SK-N-SH (cell line): ENCODE measurements at regions not wholly inside any gene's neighbourhood (a gene's known extent, or its start where the extent isn't known, plus 50 kb on each side); places are given as distances from the start of the nearest gene placed in this dataset.

ENCODE experiments used
- CTCF ChIA-PET: fragments of 300-600, 350-600 bp; formaldehyde crosslinking; extraction: SDS; loops from one replicate; lab custom pipeline; 2021; lab: Yijun Ruan, JAX
- POLR2A ChIA-PET: fragments of 350-600 bp; sonication (Branson Sonifier 250); formaldehyde crosslinking; extraction: SDS; loops from one replicate; lab custom pipeline; 2020; ENCODE audit warnings: antibody characterized with exemption, inconsistent platforms; lab: Yijun Ruan, JAX
- DNase-seq: peaks from one replicate; pipeline ENCODE4 v3.0.0; 2012
- H2AFZ ChIP-seq: fragments of 200-600 bp; sonication (generic); 2 replicates; pipeline ENCODE4 v1.8.1; 2016; ENCODE audit warnings: antibody characterized with exemption, mild to moderate bottlenecking, low read depth
- H3F3A ChIP-seq: fragments of 200-600 bp; sonication (generic); replicated peaks from 2 replicates; pipeline ENCODE3; 2016; ENCODE audit warnings: antibody characterized with exemption, mild to moderate bottlenecking; ENCODE audit not compliant: insufficient read depth
- H3K27ac ChIP-seq, 2 experiments: fragments of 200-500 bp in 1 of 2; fragments of 200-600 bp in 1 of 2; sonication (Bioruptor generic) in 1 of 2; sonication (generic), shearing (Covaris generic) in 1 of 2; 2 replicates each; pipeline versions ENCODE4 v1.5.1 to v1.6.1; 2014 to 2016; ENCODE audit warnings: low read depth in 2 of 2, inconsistent platforms in 1 of 2, low read length in 1 of 2, mild to moderate bottlenecking in 1 of 2, mixed read lengths in 1 of 2
- H3K27me3 ChIP-seq: fragments of 200-600 bp; sonication (generic), shearing (Covaris generic); 2 replicates; pipeline ENCODE4 v1.6.1; 2016; ENCODE audit warnings: mixed run types; ENCODE audit not compliant: insufficient read depth
- H3K36me3 ChIP-seq, 2 experiments: fragments of 200-500 bp in 1 of 2; fragments of 200-600 bp in 1 of 2; sonication (Bioruptor generic) in 1 of 2; sonication (generic) in 1 of 2; replicated peaks in 1 of 2; 2 replicates each; pipeline versions ENCODE3 to v1.5.1; 2014 to 2016; ENCODE audit warnings: low read length in 1 of 2, mild to moderate bottlenecking in 1 of 2; ENCODE audit not compliant: insufficient read depth in 2 of 2, control insufficient read depth in 1 of 2
- H3K4me1 ChIP-seq, 2 experiments: fragments of 200-500 bp in 1 of 2; fragments of 200-600 bp in 1 of 2; sonication (Bioruptor generic) in 1 of 2; sonication (generic), shearing (Covaris generic) in 1 of 2; 2 replicates each; pipeline versions ENCODE4 v1.5.1 to v1.6.1; 2014 to 2016; ENCODE audit warnings: low read depth in 1 of 2, low read length in 1 of 2, mixed run types in 1 of 2; ENCODE audit not compliant: insufficient read depth in 2 of 2, control insufficient read depth in 1 of 2
- H3K4me2 ChIP-seq: fragments of 200-600 bp; sonication (generic), shearing (Covaris generic); 2 replicates; pipeline ENCODE4 v1.6.1; 2017; ENCODE audit warnings: mixed run types
- H3K4me3 ChIP-seq, 2 experiments: fragments of 200-500 bp in 1 of 2; fragments of 200-600 bp in 1 of 2; sonication (Bioruptor generic) in 1 of 2; sonication (generic), shearing (Covaris generic) in 1 of 2; 2 replicates each; pipeline versions ENCODE4 v1.5.1 to v1.8.1; 2014 to 2016; ENCODE audit warnings: low read depth in 2 of 2, inconsistent platforms in 1 of 2, low read length in 1 of 2, mild to moderate bottlenecking in 1 of 2, mixed read lengths in 1 of 2, moderate library complexity in 1 of 2
- H3K79me2 ChIP-seq: fragments of 200-600 bp; sonication (generic); 2 replicates; pipeline ENCODE4 v1.8.1; 2017; ENCODE audit warnings: mild to moderate bottlenecking; ENCODE audit not compliant: insufficient read depth
- H3K9ac ChIP-seq: fragments of 200-600 bp; sonication (generic); 2 replicates; pipeline ENCODE4 v1.6.1; 2017; ENCODE audit warnings: mixed run types
- H3K9me2 ChIP-seq: fragments of 200-600 bp; sonication (generic); 2 replicates; pipeline ENCODE4 v1.6.1; 2017; ENCODE audit warnings: mixed run types
- H3K9me3 ChIP-seq: fragments of 200-600 bp; sonication (generic); 2 replicates; pipeline ENCODE4 v1.6.1; 2017; ENCODE audit warnings: mixed run types, mild to moderate bottlenecking, moderate library complexity
- H4K20me1 ChIP-seq: fragments of 200-600 bp; sonication (generic); 2 replicates; pipeline ENCODE4 v1.6.1; 2017; ENCODE audit warnings: mild to moderate bottlenecking, mixed run types; ENCODE audit not compliant: insufficient read depth
- ELF1 ChIP-seq: IDR thresholded peaks from 2 replicates; pipeline ENCODE4 v1.4.0; 2012
- FOSL2 ChIP-seq: IDR thresholded peaks from 2 replicates; pipeline ENCODE4 v1.4.0; 2012; ENCODE audit warnings: low read depth, mild to moderate bottlenecking, moderate library complexity, borderline replicate concordance
- FOXJ3 ChIP-seq: sonication (generic); formaldehyde crosslinking; IDR thresholded peaks from 2 replicates; pipeline ENCODE4 v1.5.1; 2020; ENCODE audit warnings: mild to moderate bottlenecking, missing genetic modification reagents
- GABPA ChIP-seq: IDR thresholded peaks from 2 replicates; pipeline ENCODE4 v1.4.0; 2012; ENCODE audit warnings: low read depth, mild to moderate bottlenecking
- GATA2 ChIP-seq: sonication (generic); formaldehyde crosslinking; IDR thresholded peaks from 2 replicates; pipeline ENCODE4 v1.5.0; 2020; ENCODE audit warnings: mild to moderate bottlenecking, missing genetic modification reagents
- IRF3 ChIP-seq: fragments of 150-350 bp; IDR thresholded peaks from 2 replicates; pipeline ENCODE4 v1.6.1; 2016; ENCODE audit warnings: mild to moderate bottlenecking, low read depth, low read length
- JUND ChIP-seq: IDR thresholded peaks from 2 replicates; pipeline ENCODE4 v1.4.0; 2012
- MAX ChIP-seq: IDR thresholded peaks from 2 replicates; pipeline ENCODE4 v1.4.0; 2012; ENCODE audit warnings: low read depth
- NRF1 ChIP-seq: IDR thresholded peaks from 2 replicates; pipeline ENCODE4 v1.6.1; 2012; ENCODE audit warnings: low read depth, mild to moderate bottlenecking, low read length
- PBX3 ChIP-seq: IDR thresholded peaks from 2 replicates; pipeline ENCODE4; 2012
- RCOR1 ChIP-seq: fragments of 150-350 bp; IDR thresholded peaks from 2 replicates; pipeline ENCODE4 v1.6.1; 2017; ENCODE audit warnings: antibody characterized with exemption, low read length
- RXRA ChIP-seq: IDR thresholded peaks from 2 replicates; pipeline ENCODE4 v1.4.0; 2012; ENCODE audit warnings: low read depth, mild to moderate bottlenecking, borderline replicate concordance
- WGBS: methylation state at CpG from one replicate; pipeline ENCODE4 v1.1.6; 2017; ENCODE audit warnings: low lambda C conversion rate; 5-methylcytosine and 5-hydroxymethylcytosine counted together
- TF ChIP-seq, protein P1 (sequence below): IDR thresholded peaks from 2 replicates; pipeline ENCODE4 v1.6.1; 2012; ENCODE audit warnings: mild to moderate bottlenecking, low read depth, low read length, moderate library complexity

DNA sequence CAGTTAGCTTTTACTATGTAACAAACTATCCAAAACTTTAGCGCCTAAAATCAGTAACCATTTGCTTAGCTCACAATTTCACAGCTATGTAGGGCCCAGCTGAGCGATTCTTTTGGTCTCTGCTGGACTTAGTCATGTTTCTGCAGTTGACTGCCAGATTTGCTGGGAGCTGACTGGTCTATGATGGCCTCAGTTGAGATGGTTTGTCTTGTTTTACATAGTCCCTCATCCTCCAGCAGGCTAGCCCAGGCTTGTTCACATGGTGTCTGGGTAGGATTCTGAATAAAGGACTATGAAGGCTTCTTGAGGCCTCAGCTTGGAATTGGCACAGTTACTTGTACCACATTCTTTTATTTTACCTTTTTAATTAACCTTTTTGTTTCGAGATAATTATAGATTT is 247.8 kb upstream of the CHD6 start:
- TF ChIP-seq RCOR1 (no peak), RXRA (no peak), PBX3 (no peak), ELF1 (no peak)
- no peak overlapping the region for H3K4me3 ChIP-seq
- ChIA-PET CTCF (no interaction called here), POLR2A (no interaction called here)
- H4K20me1 ChIP-seq = no peaks in the 10 kb centered on the region
- H3K79me2 ChIP-seq = no peaks in the 10 kb centered on the region
- no peak for DNase-seq
- H3F3A ChIP-seq = no peaks in the 10 kb centered on the region
- H3K9me3 ChIP-seq = peaks cover 13% of the 10 kb centered on the region; the same call in 1 of the 2 replicates
- H3K4me2 ChIP-seq = no peak overlapping the region
- no peak overlapping the region for H3K27ac ChIP-seq
- H3K9ac ChIP-seq = no peak overlapping the region
- H3K36me3 ChIP-seq = peaks cover 0 to 4% of the 10 kb centered on the region in 2 experiments
- no peak overlapping the region for H2AFZ ChIP-seq
- no peaks in the 10 kb centered on the region for H3K9me2 ChIP-seq
- 20% methylated on average over 3 of the region's 3 CpGs for WGBS
- H3K4me1 ChIP-seq = no peaks in the 10 kb centered on the region; a peak in 1 of 4 replicates
- no peaks in the 10 kb centered on the region for H3K27me3 ChIP-seq

GRCh38 chr20:41862476-41862875 is 244.3 kb upstream of the CHD6 start:
- H3K79me2 ChIP-seq = no peaks in the 10 kb centered on the region
- no peaks in the 10 kb centered on the region for H3K27me3 ChIP-seq
- no peaks in the 10 kb centered on the region for H3K36me3 ChIP-seq
- no peak overlapping the region for H3K4me2 ChIP-seq
- POLR2A ChIA-PET = no interaction called here
- H3K9me2 ChIP-seq = no peaks in the 10 kb centered on the region
- DNase-seq = no peak
- 45% methylated on average over 4 of the region's 4 CpGs for WGBS
- no peaks in the 10 kb centered on the region for H3F3A ChIP-seq
- H3K27ac ChIP-seq = no peak overlapping the region
- no peaks in the 10 kb centered on the region for H3K9me3 ChIP-seq
- no peak overlapping the region for H2AFZ ChIP-seq
- H3K4me1 ChIP-seq = no peaks in the 10 kb centered on the region; a peak in 1 of 4 replicates
- no peak for TF ChIP-seq JUND
- no peak for TF ChIP-seq NRF1
- TF ChIP-seq GATA2 (CRISPR knock-in tag) = no peak
- TF ChIP-seq FOXJ3 (CRISPR knock-in tag) = no peak
- TF ChIP-seq GABPA = no peak
- TF ChIP-seq, protein P1, sequence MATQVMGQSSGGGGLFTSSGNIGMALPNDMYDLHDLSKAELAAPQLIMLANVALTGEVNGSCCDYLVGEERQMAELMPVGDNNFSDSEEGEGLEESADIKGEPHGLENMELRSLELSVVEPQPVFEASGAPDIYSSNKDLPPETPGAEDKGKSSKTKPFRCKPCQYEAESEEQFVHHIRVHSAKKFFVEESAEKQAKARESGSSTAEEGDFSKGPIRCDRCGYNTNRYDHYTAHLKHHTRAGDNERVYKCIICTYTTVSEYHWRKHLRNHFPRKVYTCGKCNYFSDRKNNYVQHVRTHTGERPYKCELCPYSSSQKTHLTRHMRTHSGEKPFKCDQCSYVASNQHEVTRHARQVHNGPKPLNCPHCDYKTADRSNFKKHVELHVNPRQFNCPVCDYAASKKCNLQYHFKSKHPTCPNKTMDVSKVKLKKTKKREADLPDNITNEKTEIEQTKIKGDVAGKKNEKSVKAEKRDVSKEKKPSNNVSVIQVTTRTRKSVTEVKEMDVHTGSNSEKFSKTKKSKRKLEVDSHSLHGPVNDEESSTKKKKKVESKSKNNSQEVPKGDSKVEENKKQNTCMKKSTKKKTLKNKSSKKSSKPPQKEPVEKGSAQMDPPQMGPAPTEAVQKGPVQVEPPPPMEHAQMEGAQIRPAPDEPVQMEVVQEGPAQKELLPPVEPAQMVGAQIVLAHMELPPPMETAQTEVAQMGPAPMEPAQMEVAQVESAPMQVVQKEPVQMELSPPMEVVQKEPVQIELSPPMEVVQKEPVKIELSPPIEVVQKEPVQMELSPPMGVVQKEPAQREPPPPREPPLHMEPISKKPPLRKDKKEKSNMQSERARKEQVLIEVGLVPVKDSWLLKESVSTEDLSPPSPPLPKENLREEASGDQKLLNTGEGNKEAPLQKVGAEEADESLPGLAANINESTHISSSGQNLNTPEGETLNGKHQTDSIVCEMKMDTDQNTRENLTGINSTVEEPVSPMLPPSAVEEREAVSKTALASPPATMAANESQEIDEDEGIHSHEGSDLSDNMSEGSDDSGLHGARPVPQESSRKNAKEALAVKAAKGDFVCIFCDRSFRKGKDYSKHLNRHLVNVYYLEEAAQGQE = no peak
- no peak for TF ChIP-seq IRF3
- no peak for TF ChIP-seq MAX
- no peak for TF ChIP-seq FOSL2
- H3K9ac ChIP-seq = no peak overlapping the region
- CTCF ChIA-PET = no interaction called here
- no peaks in the 10 kb centered on the region for H4K20me1 ChIP-seq
- H3K4me3 ChIP-seq = no peak overlapping the region
